CD4-positive, alpha-beta T cell treated with Interleukin-17A for 1 hour (primary cell): ENCODE measurements at regions not wholly inside any gene's neighbourhood (a gene's known extent, or its start where the extent isn't known, plus 50 kb on each side); places are given as distances from the start of the nearest gene placed in this dataset.

ENCODE experiments used
- DNase-seq: peaks from one replicate; pipeline ENCODE4 v3.0.0-alpha.2; 2020

- DNase-seq = no peak
These were observed 466.0 kb downstream of the RIT2 start for GRCh38 chr18:42649331-42650035.

GRCh38 chr18:42654556-42654955, 460.9 kb downstream of the RIT2 start:
- no peak for DNase-seq

- no peak for DNase-seq
These were observed 457.9 kb downstream of the RIT2 start for GRCh38 chr18:42657551-42657950.

GRCh38 chr18:42658171-42658570, 457.3 kb downstream of the RIT2 start:
- no peak for DNase-seq

GRCh38 chr18:42659187-42659586, 456.3 kb downstream of the RIT2 start:
- no peak for DNase-seq

- no peak for DNase-seq
These were observed 444.6 kb downstream of the RIT2 start for GRCh38 chr18:42670860-42671259.

GRCh38 chr18:42675810-42676209, 439.7 kb downstream of the RIT2 start:
- DNase-seq = no peak

- no peak for DNase-seq
These were observed 432.4 kb downstream of the RIT2 start for GRCh38 chr18:42683094-42683493.

GRCh38 chr18:42689310-42689709, 426.2 kb downstream of the RIT2 start:
- no peak for DNase-seq
